ENCODE measurements at regions not wholly inside any gene's neighbourhood (a gene's known extent, or its start where the extent isn't known, plus 50 kb on each side); places are given as distances from the start of the nearest gene placed in this dataset.

DNA sequence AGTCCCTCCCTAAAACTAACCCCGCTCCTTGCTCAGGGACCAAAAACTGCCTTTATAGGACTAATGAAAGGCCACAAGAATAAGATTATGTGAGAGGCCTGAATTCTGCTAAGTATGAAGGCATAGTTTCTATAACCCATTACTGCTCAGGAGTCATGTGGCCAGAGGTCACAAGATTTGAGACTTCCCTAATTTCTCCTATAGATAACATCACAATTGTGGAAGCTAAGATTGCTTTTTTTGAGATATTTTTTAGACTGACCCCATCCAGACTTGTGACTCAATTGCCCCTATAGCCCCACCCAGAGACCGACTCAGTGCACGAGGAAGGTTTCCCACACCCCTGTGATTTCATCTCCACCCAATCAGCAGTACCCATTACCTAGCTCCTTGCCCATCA is 504.1 kb upstream of the GOT2 start:
- no peaks in the 10 kb centered on the region for H3K27me3 ChIP-seq (ENCODE audit: insufficient read depth)
- no peaks in the 10 kb centered on the region; the same call in 1 of the 2 replicates for H3K9me3 ChIP-seq
- H3K4me2 ChIP-seq, result no peak overlapping the region
- no peak overlapping the region for H3K4me3 ChIP-seq (ENCODE audit: low read depth in 2 of 2, low read length in 1 of 2)
- no peaks in the 10 kb centered on the region for H3K9me2 ChIP-seq
- TF ChIP-seq TEAD4 (IDR thresholded peaks at IDR 0.05; ENCODE audit: borderline replicate concordance, insufficient read depth) (no peak), MEF2A (IDR thresholded peaks at IDR 0.05; ENCODE audit: borderline replicate concordance, low read depth) (no peak), CTCF (IDR thresholded peaks at IDR 0.05) (no peak), CHD2 (IDR thresholded peaks at IDR 0.05; ENCODE audit: low read length, partially characterized antibody) (no peak), ELF1 (IDR thresholded peaks at IDR 0.05) (no peak), NFIC (IDR thresholded peaks at IDR 0.05; ENCODE audit: borderline replicate concordance) (no peak), MXI1 (IDR thresholded peaks at IDR 0.05; ENCODE audit: low read depth, low read length) (no peak), FOSL2 (IDR thresholded peaks at IDR 0.05; ENCODE audit: borderline replicate concordance, low read depth) (no peak), USF1 (IDR thresholded peaks at IDR 0.05; ENCODE audit: borderline replicate concordance, low read depth) (no peak), FOXM1 (IDR thresholded peaks at IDR 0.05; ENCODE audit: low read depth) (no peak), RCOR1 (IDR thresholded peaks at IDR 0.05; ENCODE audit: low read length) (no peak), RFX5 (IDR thresholded peaks at IDR 0.05; ENCODE audit: low read length) (no peak), SMC3 (IDR thresholded peaks at IDR 0.05; ENCODE audit: low read depth, low read length) (no peak), PBX3 (IDR thresholded peaks at IDR 0.05) (no peak)
- WGBS (ENCODE audit: low lambda C conversion rate), result 47% methylated on average over 3 of the region's 3 CpGs
- ChIA-PET CTCF (no interaction called here), POLR2A (no interaction called here)
- H3K9ac ChIP-seq, result no peak overlapping the region
- H4K20me1 ChIP-seq (ENCODE audit: insufficient read depth), result no peaks in the 10 kb centered on the region
- H3K79me2 ChIP-seq (ENCODE audit: insufficient read depth), result no peaks in the 10 kb centered on the region
- no peaks in the 10 kb centered on the region for H3F3A ChIP-seq (replicated peaks; ENCODE audit: insufficient read depth)
- no peaks in the 10 kb centered on the region for H3K36me3 ChIP-seq (replicated peaks in 1 of 2; ENCODE audit: control insufficient read depth in 1 of 2, insufficient read depth in 2 of 2, low read length in 1 of 2)
- no peak overlapping the region for H3K27ac ChIP-seq (ENCODE audit: low read depth in 2 of 2, low read length in 1 of 2)
- H3K4me1 ChIP-seq (ENCODE audit: control insufficient read depth in 1 of 2, insufficient read depth in 2 of 2, low read depth in 1 of 2, low read length in 1 of 2), result no peaks in the 10 kb centered on the region
- H2AFZ ChIP-seq (ENCODE audit: low read depth), result no peak overlapping the region
- DNase-seq, result no peak

DNA sequence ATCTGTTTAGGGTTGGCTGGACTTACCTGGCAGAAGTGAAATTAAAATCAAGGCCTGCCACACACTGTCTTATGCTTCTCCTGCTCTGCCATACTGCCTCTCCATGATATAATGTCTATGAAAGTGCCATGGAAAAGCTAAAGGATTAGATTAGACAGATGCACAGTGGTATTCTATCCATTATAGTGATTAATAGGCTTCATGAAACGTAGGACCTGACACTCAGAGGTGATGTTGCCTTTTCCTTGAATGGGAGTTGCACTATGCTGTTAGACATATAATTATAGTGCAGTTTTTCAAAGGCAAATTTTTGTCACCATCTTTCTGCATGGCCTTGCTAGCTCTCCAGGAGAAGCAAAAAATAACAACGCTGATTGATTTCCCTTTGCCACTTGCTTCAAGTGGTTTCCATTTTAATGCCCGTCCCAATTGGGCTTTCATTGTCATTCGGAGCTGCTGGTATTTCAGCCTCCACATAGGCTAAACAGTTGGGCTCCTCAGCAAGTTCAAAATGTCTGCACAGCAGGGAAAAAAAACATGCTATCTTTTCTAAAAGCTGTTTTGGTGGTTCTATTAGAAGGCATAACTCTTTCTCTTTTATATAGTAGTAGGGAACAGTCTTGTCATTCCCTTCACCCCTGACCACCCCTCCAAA is 502.8 kb upstream of the GOT2 start:
- ChIA-PET CTCF (interaction anchor here (0.6 to 0.9 kb wide), 2 partner anchors 63 to 422 kb away, joined by 3 read pairs; no protein-coding TSS in a partner anchor), POLR2A (no interaction called here)
- H3K4me1 ChIP-seq (ENCODE audit: control insufficient read depth in 1 of 2, insufficient read depth in 2 of 2, low read depth in 1 of 2, low read length in 1 of 2), result no peaks in the 10 kb centered on the region
- H3K36me3 ChIP-seq (replicated peaks in 1 of 2; ENCODE audit: control insufficient read depth in 1 of 2, insufficient read depth in 2 of 2, low read length in 1 of 2), result no peaks in the 10 kb centered on the region
- H3K4me3 ChIP-seq (ENCODE audit: low read depth in 2 of 2, low read length in 1 of 2), result no peak overlapping the region
- no peaks in the 10 kb centered on the region for H4K20me1 ChIP-seq (ENCODE audit: insufficient read depth)
- H3K79me2 ChIP-seq (ENCODE audit: insufficient read depth), result no peaks in the 10 kb centered on the region
- H3K27ac ChIP-seq (ENCODE audit: low read depth in 2 of 2, low read length in 1 of 2), result no peak overlapping the region
- 18% methylated on average over 4 of the region's 4 CpGs for WGBS (ENCODE audit: low lambda C conversion rate)
- no peak overlapping the region for H3K4me2 ChIP-seq
- no peak overlapping the region for H3K9ac ChIP-seq
- no peak for TF ChIP-seq SMC3 (IDR thresholded peaks at IDR 0.05; ENCODE audit: low read depth, low read length)
- no peak for TF ChIP-seq POLR2AphosphoS5 (IDR thresholded peaks at IDR 0.05; ENCODE audit: low read depth, low read length)
- no peak for TF ChIP-seq ZBTB33 (IDR thresholded peaks at IDR 0.05; ENCODE audit: borderline replicate concordance, low read depth)
- no peak for TF ChIP-seq FOXJ3 (CRISPR knock-in tag; IDR thresholded peaks at IDR 0.05)
- no peak for TF ChIP-seq MXI1 (IDR thresholded peaks at IDR 0.05; ENCODE audit: low read depth, low read length)
- TF ChIP-seq EP300 (IDR thresholded peaks at IDR 0.05; ENCODE audit: borderline replicate concordance in 1 of 2, low read depth in 1 of 2, low read length in 1 of 2), result no peak
- TF ChIP-seq CTCF (IDR thresholded peaks at IDR 0.05), result no peak
- TF ChIP-seq RCOR1 (IDR thresholded peaks at IDR 0.05; ENCODE audit: low read length), result no peak
- no peak for TF ChIP-seq CHD2 (IDR thresholded peaks at IDR 0.05; ENCODE audit: low read length, partially characterized antibody)
- TF ChIP-seq RFX5 (IDR thresholded peaks at IDR 0.05; ENCODE audit: low read length), result no peak
- H3F3A ChIP-seq (replicated peaks; ENCODE audit: insufficient read depth), result no peaks in the 10 kb centered on the region
- H3K27me3 ChIP-seq (ENCODE audit: insufficient read depth), result no peaks in the 10 kb centered on the region
- no peaks in the 10 kb centered on the region for H3K9me2 ChIP-seq
- H3K9me3 ChIP-seq, result no peaks in the 10 kb centered on the region
- DNase-seq, result no peak
- H2AFZ ChIP-seq (ENCODE audit: low read depth), result no peak overlapping the region

All from SK-N-SH (cell line).